WTC11 (cell line): ENCODE measurements at regions not wholly inside any gene's neighbourhood (a gene's known extent, or its start where the extent isn't known, plus 50 kb on each side); places are given as distances from the start of the nearest gene placed in this dataset.
"Not testable (repeated sequence)": the region's sequence is repeated elsewhere in the genome, so short reads cannot be mapped to it uniquely, and the experiment has no call there.

Source experiments
- ATAC-seq: fragments of 200-7000 bp; cut with Tn5 transposase; 2 replicates; pipeline ENCODE4 v1.10.0; 2021; ENCODE audit warnings: mild to moderate bottlenecking, moderate library complexity
- CTCF ChIA-PET: fragments of 300-600 bp; sonication (Branson Sonifier 250); formaldehyde crosslinking; loops from one replicate; lab custom pipeline; 2021; ENCODE audit warnings: antibody characterized with exemption; lab: Charles Lee
- POLR2A ChIA-PET: fragments of 350-600 bp; sonication (Branson Sonifier 250); formaldehyde crosslinking; loops from one replicate; lab custom pipeline; 2021; ENCODE audit warnings: antibody characterized with exemption; lab: Charles Lee
- DNase-seq: peaks from one replicate; pipeline ENCODE4 v3.0.0; 2021; ENCODE audit warnings: low spot score
- H3K27ac Mint-ChIP-seq: 2 replicates; pipeline ENCODE4 v1.8.0; 2021; ENCODE audit warnings: mixed read lengths
- H3K27me3 Mint-ChIP-seq: 2 replicates; pipeline ENCODE4 v1.8.0; 2021; ENCODE audit warnings: low read depth, mild to moderate bottlenecking, moderate library complexity, mixed read lengths
- H3K36me3 Mint-ChIP-seq: 2 replicates; pipeline ENCODE4 v1.8.0; 2021; ENCODE audit warnings: mixed read lengths
- H3K4me1 Mint-ChIP-seq: 2 replicates; pipeline ENCODE4 v1.8.0; 2022; ENCODE audit warnings: mixed read lengths
- H3K4me3 Mint-ChIP-seq: 2 replicates; pipeline ENCODE4 v1.8.0; 2021; ENCODE audit warnings: mild to moderate bottlenecking, moderate library complexity, mixed read lengths
- H3K9me3 Mint-ChIP-seq: 2 replicates; pipeline ENCODE4 v1.8.0; 2021; ENCODE audit warnings: mixed read lengths
- CREB1 ChIP-seq: sonication (generic); formaldehyde crosslinking; IDR thresholded peaks from 2 replicates; pipeline ENCODE4 v1.8.0; 2023; ENCODE audit warnings: mild to moderate bottlenecking, missing genetic modification reagents
- GRHL2 ChIP-seq: fragments of 250-450 bp; sonication (Bioruptor Pico); IDR thresholded peaks from 2 replicates; pipeline ENCODE4 v1.8.0; 2022; ENCODE audit warnings: mild to moderate bottlenecking, moderate library complexity; ENCODE audit not compliant: insufficient replicate concordance, severe bottlenecking
- HMGA2 ChIP-seq: fragments of 250-450 bp; sonication (Bioruptor Pico); IDR thresholded peaks from 2 replicates; pipeline ENCODE4 v1.4.0; 2021; ENCODE audit warnings: mild to moderate bottlenecking, moderate library complexity
- JUN ChIP-seq: sonication (generic); formaldehyde crosslinking; IDR thresholded peaks from 2 replicates; pipeline ENCODE4 v1.8.0; 2023; ENCODE audit warnings: mild to moderate bottlenecking, missing genetic modification reagents
- NFE2L1 ChIP-seq: sonication (generic); formaldehyde crosslinking; IDR thresholded peaks from 2 replicates; pipeline ENCODE4 v1.8.1; 2023; ENCODE audit warnings: missing genetic modification reagents
- PREB ChIP-seq: sonication (generic); formaldehyde crosslinking; IDR thresholded peaks from 2 replicates; pipeline ENCODE4 v1.8.1; 2022; ENCODE audit warnings: mild to moderate bottlenecking, missing genetic modification reagents, moderate library complexity, borderline replicate concordance
- RELA ChIP-seq: sonication (generic); formaldehyde crosslinking; IDR thresholded peaks from 2 replicates; pipeline ENCODE4 v1.8.1; 2022; ENCODE audit warnings: missing genetic modification reagents, mild to moderate bottlenecking, borderline replicate concordance
- SMAD4 ChIP-seq: sonication (generic); formaldehyde crosslinking; IDR thresholded peaks from 2 replicates; pipeline ENCODE4 v1.8.0; 2022; ENCODE audit warnings: mild to moderate bottlenecking, missing genetic modification reagents
- TP53 ChIP-seq: sonication (generic); formaldehyde crosslinking; IDR thresholded peaks from 2 replicates; pipeline ENCODE4 v1.8.1; 2023; ENCODE audit warnings: mild to moderate bottlenecking, missing genetic modification reagents
- ZBTB43 ChIP-seq: sonication (generic); formaldehyde crosslinking; IDR thresholded peaks from 2 replicates; pipeline ENCODE4 v1.8.1; 2023; ENCODE audit warnings: mild to moderate bottlenecking, missing genetic modification reagents
- ZNF138 ChIP-seq: sonication (generic); formaldehyde crosslinking; conservative IDR thresholded peaks from 2 replicates; pipeline ENCODE4 v1.8.1; 2022; ENCODE audit warnings: mild to moderate bottlenecking, moderate library complexity, missing genetic modification reagents
- ZNF219 ChIP-seq: sonication (generic); formaldehyde crosslinking; IDR thresholded peaks from 2 replicates; pipeline ENCODE4 v1.8.0; 2023; ENCODE audit warnings: missing genetic modification reagents, mild to moderate bottlenecking, borderline replicate concordance
- ZNF396 ChIP-seq: fragments of 250-450 bp; sonication (Bioruptor Pico); IDR thresholded peaks from 2 replicates; pipeline ENCODE4 v1.8.0; 2021; ENCODE audit warnings: mild to moderate bottlenecking, moderate library complexity, borderline replicate concordance
- ZSCAN18 ChIP-seq: fragments of 250-450 bp; sonication (Bioruptor Pico); IDR thresholded peaks from 2 replicates; pipeline ENCODE4 v2.1.2; 2022; ENCODE audit warnings: mild to moderate bottlenecking, moderate library complexity
- TF ChIP-seq, protein P1 (sequence below): sonication (generic); formaldehyde crosslinking; IDR thresholded peaks from 2 replicates; pipeline ENCODE4 v1.8.0; 2023; ENCODE audit warnings: missing genetic modification reagents, mild to moderate bottlenecking, borderline replicate concordance
- TF ChIP-seq, protein P2 (sequence below): fragments of 250-450 bp; sonication (Bioruptor Pico); IDR thresholded peaks from 2 replicates; pipeline ENCODE4 v1.8.0; 2021; ENCODE audit warnings: mild to moderate bottlenecking

DNA sequence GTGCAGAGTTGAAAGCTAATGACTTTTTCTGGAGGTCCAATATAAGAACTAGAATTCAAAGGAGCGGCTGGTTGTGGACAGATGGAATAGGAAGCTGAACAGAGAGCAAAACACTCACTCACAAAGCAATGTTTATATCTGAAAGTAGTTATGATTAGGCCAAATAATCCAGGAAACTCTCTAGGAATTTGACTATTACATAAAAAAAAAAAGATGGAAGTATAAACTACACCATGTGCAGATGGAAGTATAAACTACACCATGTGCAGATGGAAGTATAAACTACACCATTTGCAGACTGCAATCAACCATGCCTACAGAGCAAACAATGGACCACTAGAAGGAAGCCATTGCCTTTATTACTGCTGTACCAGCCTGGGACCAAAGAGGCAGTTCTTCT lies 771.1 kb downstream of the BRINP3 start:
- no peak for ATAC-seq
- Mint-ChIP-seq H3K4me3 (no peak overlapping the region), H3K27ac (no peak overlapping the region), H3K36me3 (no peaks in the 10 kb centered on the region), H3K4me1 (no peaks in the 10 kb centered on the region), H3K27me3 (no peaks in the 10 kb centered on the region), H3K9me3 (no peaks in the 10 kb centered on the region)
- CTCF ChIA-PET = no interaction called here
- DNase-seq = no peak
- TF ChIP-seq CREB1 (no peak), ZBTB43 (no peak), JUN (no peak), HMGA2 (no peak), ZSCAN18 (CRISPR knock-in tag) (no peak), PREB (CRISPR knock-in tag) (no peak), NFE2L1 (CRISPR knock-in tag) (no peak), ZNF138 (CRISPR knock-in tag) (no peak), ZNF219 (no peak), SMAD4 (CRISPR knock-in tag) (no peak)
- TF ChIP-seq, protein P1, sequence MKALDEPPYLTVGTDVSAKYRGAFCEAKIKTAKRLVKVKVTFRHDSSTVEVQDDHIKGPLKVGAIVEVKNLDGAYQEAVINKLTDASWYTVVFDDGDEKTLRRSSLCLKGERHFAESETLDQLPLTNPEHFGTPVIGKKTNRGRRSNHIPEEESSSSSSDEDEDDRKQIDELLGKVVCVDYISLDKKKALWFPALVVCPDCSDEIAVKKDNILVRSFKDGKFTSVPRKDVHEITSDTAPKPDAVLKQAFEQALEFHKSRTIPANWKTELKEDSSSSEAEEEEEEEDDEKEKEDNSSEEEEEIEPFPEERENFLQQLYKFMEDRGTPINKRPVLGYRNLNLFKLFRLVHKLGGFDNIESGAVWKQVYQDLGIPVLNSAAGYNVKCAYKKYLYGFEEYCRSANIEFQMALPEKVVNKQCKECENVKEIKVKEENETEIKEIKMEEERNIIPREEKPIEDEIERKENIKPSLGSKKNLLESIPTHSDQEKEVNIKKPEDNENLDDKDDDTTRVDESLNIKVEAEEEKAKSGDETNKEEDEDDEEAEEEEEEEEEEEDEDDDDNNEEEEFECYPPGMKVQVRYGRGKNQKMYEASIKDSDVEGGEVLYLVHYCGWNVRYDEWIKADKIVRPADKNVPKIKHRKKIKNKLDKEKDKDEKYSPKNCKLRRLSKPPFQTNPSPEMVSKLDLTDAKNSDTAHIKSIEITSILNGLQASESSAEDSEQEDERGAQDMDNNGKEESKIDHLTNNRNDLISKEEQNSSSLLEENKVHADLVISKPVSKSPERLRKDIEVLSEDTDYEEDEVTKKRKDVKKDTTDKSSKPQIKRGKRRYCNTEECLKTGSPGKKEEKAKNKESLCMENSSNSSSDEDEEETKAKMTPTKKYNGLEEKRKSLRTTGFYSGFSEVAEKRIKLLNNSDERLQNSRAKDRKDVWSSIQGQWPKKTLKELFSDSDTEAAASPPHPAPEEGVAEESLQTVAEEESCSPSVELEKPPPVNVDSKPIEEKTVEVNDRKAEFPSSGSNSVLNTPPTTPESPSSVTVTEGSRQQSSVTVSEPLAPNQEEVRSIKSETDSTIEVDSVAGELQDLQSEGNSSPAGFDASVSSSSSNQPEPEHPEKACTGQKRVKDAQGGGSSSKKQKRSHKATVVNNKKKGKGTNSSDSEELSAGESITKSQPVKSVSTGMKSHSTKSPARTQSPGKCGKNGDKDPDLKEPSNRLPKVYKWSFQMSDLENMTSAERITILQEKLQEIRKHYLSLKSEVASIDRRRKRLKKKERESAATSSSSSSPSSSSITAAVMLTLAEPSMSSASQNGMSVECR (CRISPR knock-in tag) = no peak
- TF ChIP-seq, all 79 proteins: peak for 0
- POLR2A ChIA-PET = no interaction called here

DNA sequence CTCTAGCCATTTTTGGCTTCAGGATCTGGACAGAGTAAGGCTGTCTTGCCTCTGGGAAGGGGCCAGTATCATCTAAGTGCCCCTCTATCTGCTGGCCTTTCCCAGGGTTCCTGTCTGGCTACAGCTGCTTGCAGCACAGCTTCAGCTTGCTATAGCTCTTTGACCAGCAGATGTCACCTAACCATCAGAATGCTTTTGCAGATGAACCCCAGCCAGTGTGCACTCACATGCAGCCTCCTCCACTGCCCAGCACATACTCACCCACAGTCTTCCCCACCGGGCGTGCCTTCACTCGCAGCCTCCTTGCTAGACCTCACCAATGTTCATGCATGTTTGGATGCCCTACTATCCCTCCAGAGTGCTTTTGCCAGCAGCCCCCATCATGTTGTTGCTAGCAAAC lies 769.0 kb downstream of the BRINP3 start:
- no peaks in the 10 kb centered on the region for H3K27me3 Mint-ChIP-seq
- DNase-seq = peak; percentile 23
- peaks cover 4% of the 10 kb centered on the region; the same call in 1 of the 2 replicates for H3K9me3 Mint-ChIP-seq
- ATAC-seq = peak; percentile 99
- H3K36me3 Mint-ChIP-seq = no peaks in the 10 kb centered on the region
- ChIA-PET POLR2A (no interaction called here), CTCF (interaction anchor here (0.8 to 1.7 kb wide), 3 partner anchors 96 to 664 kb away, joined by 3 to 11 read pairs (median 7); no protein-coding TSS in a partner anchor)
- no peak overlapping the region for H3K27ac Mint-ChIP-seq
- H3K4me3 Mint-ChIP-seq = no peak overlapping the region
- TF ChIP-seq, protein P2, sequence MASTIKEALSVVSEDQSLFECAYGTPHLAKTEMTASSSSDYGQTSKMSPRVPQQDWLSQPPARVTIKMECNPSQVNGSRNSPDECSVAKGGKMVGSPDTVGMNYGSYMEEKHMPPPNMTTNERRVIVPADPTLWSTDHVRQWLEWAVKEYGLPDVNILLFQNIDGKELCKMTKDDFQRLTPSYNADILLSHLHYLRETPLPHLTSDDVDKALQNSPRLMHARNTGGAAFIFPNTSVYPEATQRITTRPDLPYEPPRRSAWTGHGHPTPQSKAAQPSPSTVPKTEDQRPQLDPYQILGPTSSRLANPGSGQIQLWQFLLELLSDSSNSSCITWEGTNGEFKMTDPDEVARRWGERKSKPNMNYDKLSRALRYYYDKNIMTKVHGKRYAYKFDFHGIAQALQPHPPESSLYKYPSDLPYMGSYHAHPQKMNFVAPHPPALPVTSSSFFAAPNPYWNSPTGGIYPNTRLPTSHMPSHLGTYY (CRISPR knock-in tag) = no peak
- TF ChIP-seq NFE2L1 (CRISPR knock-in tag) = no peak
- no peak for TF ChIP-seq RELA (CRISPR knock-in tag)
- no peak for TF ChIP-seq ZNF219
- no peak for TF ChIP-seq TP53
- TF ChIP-seq ZNF396 (CRISPR knock-in tag) = no peak
- no peak for TF ChIP-seq GRHL2 (CRISPR knock-in tag)
- H3K4me1 Mint-ChIP-seq = no peaks in the 10 kb centered on the region

GRCh38 chr1:189718147-189718795 lies 759.4 kb downstream of the BRINP3 start:
- H3K27me3 Mint-ChIP-seq, H3K27ac Mint-ChIP-seq, POLR2A ChIA-PET, H3K36me3 Mint-ChIP-seq, ATAC-seq, CTCF ChIA-PET, H3K4me1 Mint-ChIP-seq, H3K4me3 Mint-ChIP-seq, H3K9me3 Mint-ChIP-seq, DNase-seq: not testable (repeated sequence)
